Spinal cord (tissue), 9 donors: ENCODE measurements at regions not wholly inside any gene's neighbourhood (a gene's known extent, or its start where the extent isn't known, plus 50 kb on each side); places are given as distances from the start of the nearest gene placed in this dataset.
A peak's percentile ranks its signal among the peaks of the same experiment; 100 is the strongest.
"Not testable (repeated sequence)": the region's sequence is repeated elsewhere in the genome, so short reads cannot be mapped to it uniquely, and the experiment has no call there.

Experiments used
- DNase-seq, 6 donors: peaks; one replicate each; pipeline versions ENCODE4 v3.0.0 to v3.0.0-alpha.2; 2013 to 2015; ENCODE audit warnings: low spot score in 6 of 6, low read depth in 4 of 6
- H3K27ac ChIP-seq: one replicate; pipeline ENCODE4 v1.5.1; 2013; ENCODE audit warnings: low read depth, low read length, control low read depth
- H3K27me3 ChIP-seq: one replicate; pipeline ENCODE4 v1.6.1; 2013; ENCODE audit warnings: low read length; ENCODE audit not compliant: control insufficient read depth, insufficient read depth
- H3K36me3 ChIP-seq: one replicate; pipeline ENCODE4 v1.6.1; 2013; ENCODE audit warnings: low read length; ENCODE audit not compliant: control insufficient read depth, insufficient read depth
- H3K4me1 ChIP-seq: one replicate; pipeline ENCODE4 v1.6.1; 2013; ENCODE audit warnings: low read length; ENCODE audit not compliant: control insufficient read depth, insufficient read depth
- H3K4me3 ChIP-seq: one replicate; pipeline ENCODE4 v1.5.1; 2013; ENCODE audit warnings: low read depth, low read length, control low read depth
- H3K9me3 ChIP-seq: one replicate; pipeline ENCODE4 v1.6.1; 2013; ENCODE audit warnings: low read length; ENCODE audit not compliant: control insufficient read depth, insufficient read depth
- WGBS: methylation state at CpG from one replicate; pipeline ENCODE4 v1.1.5; 2013; ENCODE audit warnings: missing lambda C conversion rate; ENCODE audit not compliant: insufficient coverage; 5-methylcytosine and 5-hydroxymethylcytosine counted together
- donor health status: healthy.

DNA sequence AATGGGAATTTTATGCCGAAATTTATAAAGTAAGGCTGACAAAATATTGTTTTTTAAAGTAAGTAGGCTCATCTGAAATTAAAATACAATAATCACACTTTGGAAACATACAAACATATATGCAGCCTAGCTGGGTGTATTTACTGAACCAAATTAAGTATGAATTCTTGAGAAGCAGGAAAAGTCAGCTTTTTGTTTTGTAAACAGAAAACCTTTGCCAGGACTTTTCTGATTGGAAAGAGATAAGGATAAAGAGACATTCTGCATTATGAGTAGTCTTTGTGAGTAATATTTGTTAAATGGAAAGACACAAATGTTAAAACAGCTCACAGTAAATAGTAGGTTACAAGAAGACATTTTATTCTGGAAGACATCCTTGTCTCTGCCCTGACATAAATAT lies 1380.8 kb downstream of the GRIK2 start:
- H3K27ac ChIP-seq, result no peak overlapping the region
- no peaks in the 10 kb centered on the region for H3K27me3 ChIP-seq
- no peaks in the 10 kb centered on the region for H3K36me3 ChIP-seq
- peaks cover 6% of the 10 kb centered on the region for H3K9me3 ChIP-seq
- no peaks in the 10 kb centered on the region for H3K4me1 ChIP-seq
- WGBS, result no CpG with 5 or more reads among the region's 1 CpG
- H3K4me3 ChIP-seq, result no peak overlapping the region
- DNase-seq, result no peak

DNA sequence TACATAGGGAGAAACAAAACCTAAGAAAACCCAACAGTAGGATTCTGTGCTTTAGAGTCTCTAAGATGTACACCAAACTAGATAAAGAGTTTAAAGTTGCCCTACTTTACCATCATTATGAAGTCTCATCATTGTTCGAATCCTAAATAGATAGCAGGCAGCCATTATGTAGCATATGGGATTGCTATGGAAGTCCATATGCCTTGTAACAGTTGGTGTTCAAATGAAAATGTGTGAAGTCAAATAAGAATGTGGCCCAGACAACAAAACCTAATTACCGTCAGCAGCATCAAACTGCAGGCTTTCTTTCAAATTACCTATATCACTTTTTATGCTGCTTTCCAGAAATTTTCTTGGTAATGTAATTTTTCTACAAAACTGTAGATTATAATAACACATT lies 1380.1 kb downstream of the GRIK2 start:
- Histone ChIP-seq H3K27ac (no peak overlapping the region), H3K27me3 (no peaks in the 10 kb centered on the region), H3K36me3 (no peaks in the 10 kb centered on the region), H3K9me3 (peaks cover 6% of the 10 kb centered on the region), H3K4me1 (no peaks in the 10 kb centered on the region), H3K4me3 (no peak overlapping the region)
- WGBS, result no CpG with 5 or more reads among the region's 2 CpGs
- DNase-seq, result peak in 2 of 6 donors; percentile 19 to 74

DNA sequence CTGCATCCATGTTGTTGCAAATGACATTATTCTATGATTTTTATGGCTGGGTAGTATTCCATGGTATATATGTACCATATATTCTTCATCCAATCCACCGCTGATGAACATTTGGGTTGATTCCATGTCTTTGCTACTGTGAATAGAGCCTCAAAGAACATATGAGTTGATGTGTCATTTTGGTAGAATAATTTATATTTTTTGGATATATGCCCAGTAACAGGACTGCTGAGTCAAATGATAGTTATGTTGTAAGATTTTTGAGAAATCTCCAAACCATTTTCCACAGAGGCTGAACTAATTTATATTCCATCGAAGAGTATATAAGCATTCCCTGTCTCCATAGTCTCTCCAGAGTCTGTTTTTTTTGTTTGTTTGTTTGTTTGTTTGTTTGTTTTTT lies 1373.5 kb downstream of the GRIK2 start:
- no CpG with 5 or more reads among the region's 2 CpGs for WGBS
- Histone ChIP-seq H3K36me3 (no peaks in the 10 kb centered on the region), H3K27me3 (no peaks in the 10 kb centered on the region), H3K4me3 (no peak overlapping the region), H3K27ac (no peak overlapping the region), H3K9me3 (peaks cover 6% of the 10 kb centered on the region), H3K4me1 (no peaks in the 10 kb centered on the region)
- no peak for DNase-seq

DNA sequence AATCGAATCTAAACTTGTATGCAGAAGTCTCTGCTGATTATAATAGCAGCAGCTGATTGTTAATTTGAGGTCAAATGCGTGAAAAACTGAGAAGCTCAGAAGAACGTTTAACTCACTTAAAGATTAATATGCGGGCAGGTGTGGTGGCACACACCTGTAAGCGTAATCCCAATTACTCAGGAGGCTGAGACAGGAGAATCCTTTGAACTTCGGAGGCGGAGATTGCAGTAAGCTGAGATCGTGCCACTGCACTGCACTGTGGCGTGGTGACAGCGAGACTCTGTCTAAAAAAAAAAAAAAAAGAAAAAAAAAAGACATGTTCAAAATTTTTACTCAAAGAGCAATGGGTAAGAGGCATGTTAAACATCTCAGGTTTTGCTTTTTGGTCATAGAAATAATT lies 1370.8 kb downstream of the GRIK2 start:
- 86% methylated on average over 7 of the region's 10 CpGs for WGBS
- H3K27me3 ChIP-seq, result no peaks in the 10 kb centered on the region
- no peak for DNase-seq
- H3K4me3 ChIP-seq, result no peak overlapping the region
- no peaks in the 10 kb centered on the region for H3K9me3 ChIP-seq
- no peaks in the 10 kb centered on the region for H3K36me3 ChIP-seq
- no peaks in the 10 kb centered on the region for H3K4me1 ChIP-seq
- H3K27ac ChIP-seq, result no peak overlapping the region

DNA sequence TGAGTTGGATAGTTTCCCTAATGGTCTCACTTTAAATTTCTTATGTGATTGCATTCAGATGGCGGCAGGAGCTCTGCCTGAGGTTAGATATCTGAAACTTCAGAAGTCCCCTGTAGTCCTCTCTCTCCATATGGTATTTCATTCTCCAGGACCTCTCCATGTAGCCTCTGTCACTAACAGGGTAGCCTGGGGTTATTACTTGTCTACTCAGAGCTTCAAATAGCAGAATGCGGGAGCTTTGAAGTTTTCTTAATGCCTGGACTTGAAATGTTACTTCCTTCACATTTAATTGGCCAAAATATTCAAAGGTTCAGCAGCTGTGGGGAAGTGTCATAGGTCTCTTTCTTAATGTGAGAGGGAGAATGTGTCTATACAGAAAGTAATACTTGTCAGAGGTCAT lies 1370.4 kb downstream of the GRIK2 start:
- no CpG with 5 or more reads among the region's 2 CpGs for WGBS
- no peak for DNase-seq
- H3K36me3 ChIP-seq, result no peaks in the 10 kb centered on the region
- H3K4me3 ChIP-seq, result no peak overlapping the region
- no peak overlapping the region for H3K27ac ChIP-seq
- no peaks in the 10 kb centered on the region for H3K9me3 ChIP-seq
- H3K27me3 ChIP-seq, result no peaks in the 10 kb centered on the region
- no peaks in the 10 kb centered on the region for H3K4me1 ChIP-seq

DNA sequence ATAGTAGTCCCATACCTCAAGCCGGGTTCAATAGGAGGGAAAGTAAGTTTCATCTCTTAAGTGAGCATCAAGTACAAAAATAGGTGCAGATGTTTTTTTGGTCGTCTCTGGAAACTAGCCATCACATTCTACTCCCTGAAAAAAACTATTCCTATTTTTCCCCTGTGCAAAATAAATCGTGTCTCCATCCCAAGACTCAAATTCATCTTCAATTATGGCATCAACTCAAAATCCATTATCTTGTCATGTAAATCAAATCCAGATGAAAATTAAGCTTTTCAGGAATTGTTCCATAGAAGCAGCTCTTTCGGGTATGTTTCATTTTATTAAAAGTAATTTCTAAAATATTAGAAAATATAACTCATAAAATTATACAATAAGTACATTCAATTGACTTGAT lies 1368.4 kb downstream of the GRIK2 start:
- 88% methylated on average over 1 of the region's 4 CpGs for WGBS
- no peak for DNase-seq
- Histone ChIP-seq H3K9me3 (no peaks in the 10 kb centered on the region), H3K4me1 (no peaks in the 10 kb centered on the region), H3K36me3 (no peaks in the 10 kb centered on the region), H3K4me3 (no peak overlapping the region), H3K27ac (no peak overlapping the region), H3K27me3 (no peaks in the 10 kb centered on the region)

DNA sequence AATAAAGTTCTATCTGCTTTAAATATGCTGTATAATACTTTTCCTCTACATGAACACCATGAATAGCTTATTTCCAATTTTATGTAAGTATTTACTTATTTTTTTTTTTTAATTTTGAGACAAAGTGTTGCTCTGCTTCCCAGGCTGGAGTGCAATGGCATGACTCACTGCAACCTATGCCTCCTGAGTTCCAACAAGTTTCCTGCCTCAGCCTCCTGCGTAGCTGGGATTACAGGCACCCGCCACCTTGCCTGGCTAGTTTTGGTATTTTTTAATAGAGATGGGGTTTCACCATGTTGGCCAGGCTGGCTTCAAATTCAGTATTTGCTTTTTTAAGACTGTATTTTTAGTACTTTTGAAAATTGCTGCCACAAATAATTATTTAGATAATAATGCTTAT lies 1365.9 kb downstream of the GRIK2 start:
- Histone ChIP-seq H3K4me1 (no peaks in the 10 kb centered on the region), H3K27me3 (no peaks in the 10 kb centered on the region), H3K36me3 (no peaks in the 10 kb centered on the region), H3K9me3 (no peaks in the 10 kb centered on the region), H3K27ac (no peak overlapping the region), H3K4me3 (no peak overlapping the region)
- WGBS, result no CpG with 5 or more reads among the region's 2 CpGs
- DNase-seq, result no peak

DNA sequence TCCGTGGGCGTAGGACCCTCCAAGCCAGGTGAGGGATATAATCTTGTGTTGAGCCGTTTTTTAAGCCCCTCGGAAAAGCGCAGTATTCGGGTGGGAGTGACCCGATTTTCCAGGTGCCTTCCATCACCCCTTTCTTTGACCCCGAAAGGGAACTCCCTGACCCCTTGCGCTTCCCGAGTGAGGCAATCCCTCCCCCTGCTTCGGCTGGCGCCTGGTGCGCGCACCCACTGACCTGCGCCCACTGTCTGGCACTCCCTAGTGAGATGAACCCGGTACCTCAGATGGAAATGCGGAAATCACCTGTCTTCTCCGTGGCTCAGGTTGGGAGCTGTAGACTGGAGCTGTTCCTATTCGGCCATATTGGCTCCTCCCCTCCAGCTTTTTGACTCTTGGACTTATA lies 1365.0 kb downstream of the GRIK2 start:
- not testable (repeated sequence) for H3K27ac ChIP-seq, H3K4me3 ChIP-seq, DNase-seq, H3K4me1 ChIP-seq, H3K36me3 ChIP-seq, H3K9me3 ChIP-seq, H3K27me3 ChIP-seq
- 93% methylated on average over 17 of the region's 19 CpGs for WGBS

DNA sequence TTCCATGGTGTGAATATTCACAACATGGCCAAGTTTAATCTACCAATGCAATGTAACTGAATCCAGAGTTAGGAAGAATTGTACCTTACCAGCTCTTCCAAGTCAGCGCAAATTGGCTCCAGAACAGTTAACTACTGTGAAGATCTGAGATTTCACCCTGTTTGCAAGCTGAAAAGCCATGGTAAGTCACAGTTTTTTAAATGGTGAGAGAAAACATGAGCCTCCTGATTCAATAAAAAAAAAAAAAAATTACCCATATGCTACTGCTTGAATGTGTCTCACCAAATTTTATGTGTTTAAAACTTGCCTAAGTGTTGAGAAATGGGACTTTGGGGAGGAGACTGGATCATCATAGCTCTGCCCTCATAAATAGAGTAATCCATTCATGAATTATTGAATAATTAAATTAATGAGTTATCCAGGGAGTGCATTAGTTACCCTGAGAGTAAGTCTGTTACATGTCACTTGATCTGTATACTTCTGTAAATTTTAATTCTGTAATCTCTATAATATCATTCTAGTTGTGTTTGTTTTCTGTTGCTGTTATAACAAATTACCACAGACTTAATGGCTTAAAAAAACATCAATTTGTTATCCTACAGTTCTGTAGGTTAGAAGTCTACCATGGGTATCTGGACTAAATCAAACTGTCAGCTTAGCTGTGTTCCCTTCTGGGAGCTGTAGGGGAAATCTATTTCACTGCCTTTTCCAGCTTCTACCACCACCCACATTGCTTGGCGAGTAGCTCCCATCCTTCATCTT lies 1355.9 kb downstream of the GRIK2 start:
- H3K4me3 ChIP-seq, result no peak overlapping the region
- H3K4me1 ChIP-seq, result no peaks in the 10 kb centered on the region
- 60% methylated on average over 1 of the region's 2 CpGs for WGBS
- no peaks in the 10 kb centered on the region for H3K27me3 ChIP-seq
- no peak overlapping the region for H3K27ac ChIP-seq
- no peaks in the 10 kb centered on the region for H3K9me3 ChIP-seq
- H3K36me3 ChIP-seq, result no peaks in the 10 kb centered on the region
- DNase-seq, result no peak

DNA sequence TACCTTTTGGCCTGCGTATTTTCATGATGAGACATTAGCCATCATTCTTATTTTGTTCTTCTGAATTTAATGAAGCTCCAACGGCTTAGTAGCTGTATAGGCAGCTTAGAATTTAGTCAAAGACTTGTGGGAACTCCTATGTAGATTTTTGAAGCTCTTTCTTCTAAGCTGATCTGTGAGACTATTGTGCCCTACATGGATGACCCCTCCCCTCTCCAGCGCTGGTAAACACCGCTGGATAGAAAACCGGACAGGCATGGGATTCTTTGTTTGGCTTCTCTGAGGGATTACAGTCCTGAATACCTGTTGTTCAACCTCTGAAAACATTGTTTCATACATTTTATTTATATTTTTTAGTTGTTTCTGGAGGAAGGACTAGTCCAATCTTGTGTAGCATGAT lies 1353.4 kb downstream of the GRIK2 start:
- no peak for DNase-seq
- H3K4me3 ChIP-seq, result no peak overlapping the region
- no peaks in the 10 kb centered on the region for H3K4me1 ChIP-seq
- H3K36me3 ChIP-seq, result no peaks in the 10 kb centered on the region
- no peaks in the 10 kb centered on the region for H3K9me3 ChIP-seq
- WGBS, result 0% methylated on average over 1 of the region's 5 CpGs
- H3K27me3 ChIP-seq, result no peaks in the 10 kb centered on the region
- no peak overlapping the region for H3K27ac ChIP-seq
